ENCODE measurements at regions not wholly inside any gene's neighbourhood (a gene's known extent, or its start where the extent isn't known, plus 50 kb on each side); places are given as distances from the start of the nearest gene placed in this dataset.

GRCh38 chr4:30879855-30880598 is 159.9 kb downstream of the PCDH7 start:
- DNase-seq, result no peak

- DNase-seq, result no peak
Observed at GRCh38 chr4:30881985-30882384, 161.8 kb downstream of the PCDH7 start.

GRCh38 chr4:30882443-30882842 is 162.3 kb downstream of the PCDH7 start:
- no peak for DNase-seq

GRCh38 chr4:30882995-30883675 is 163.0 kb downstream of the PCDH7 start:
- DNase-seq, result no peak

GRCh38 chr4:30901461-30902451 is 181.6 kb downstream of the PCDH7 start:
- DNase-seq, result no peak

GRCh38 chr4:30903502-30904214 is 183.5 kb downstream of the PCDH7 start:
- DNase-seq, result no peak

GRCh38 chr4:30904215-30904555 is 184.0 kb downstream of the PCDH7 start:
- DNase-seq, result no peak

- DNase-seq, result no peak
Observed at GRCh38 chr4:30904588-30904987, 184.4 kb downstream of the PCDH7 start.

- no peak for DNase-seq
Observed at GRCh38 chr4:30912098-30912714, 192.0 kb downstream of the PCDH7 start.

- DNase-seq, result no peak
Observed at GRCh38 chr4:30916337-30917274, 196.4 kb downstream of the PCDH7 start.

- no peak for DNase-seq
Observed at GRCh38 chr4:30917946-30918345, 197.8 kb downstream of the PCDH7 start.

- DNase-seq, result no peak
Observed at GRCh38 chr4:30919458-30919857, 199.3 kb downstream of the PCDH7 start.

- DNase-seq, result no peak
Observed at GRCh38 chr4:30920043-30920442, 199.9 kb downstream of the PCDH7 start.

GRCh38 chr4:30922625-30923024 is 202.5 kb downstream of the PCDH7 start:
- DNase-seq, result no peak

- DNase-seq, result no peak
Observed at GRCh38 chr4:30924495-30924894, 204.3 kb downstream of the PCDH7 start.

- no peak for DNase-seq
Observed at GRCh38 chr4:30929649-30930048, 209.5 kb downstream of the PCDH7 start.

- DNase-seq, result no peak
Observed at GRCh38 chr4:30930276-30930675, 210.1 kb downstream of the PCDH7 start.

GRCh38 chr4:30932581-30932980 is 212.4 kb downstream of the PCDH7 start:
- no peak for DNase-seq

- DNase-seq, result no peak
Observed at GRCh38 chr4:30939069-30939468, 218.9 kb downstream of the PCDH7 start.

- DNase-seq, result no peak
Observed at GRCh38 chr4:30939684-30940083, 219.5 kb downstream of the PCDH7 start.

- no peak for DNase-seq
Observed at GRCh38 chr4:30941641-30942040, 221.5 kb downstream of the PCDH7 start.
